HepG2 (cell line): ENCODE measurements at regions not wholly inside any gene's neighbourhood (a gene's known extent, or its start where the extent isn't known, plus 50 kb on each side); places are given as distances from the start of the nearest gene placed in this dataset.

Experiments used
- ATAC-seq: fragments of 200-7000 bp; cut with Tn5 transposase; 3 replicates; pipeline ENCODE4 v1.9.1; 2020; ENCODE audit warnings: mild to moderate bottlenecking, moderate library complexity
- BruUV-seq: library from RNA; stranded (reverse); fragments of 400-500 nt; replicated peaks from 2 replicates; lab custom pipeline; 2021; lab: Mats Ljungman, UMichigan
- CTCF ChIA-PET: fragments of 300-600 bp; formaldehyde crosslinking; extraction: SDS; loops from one replicate; lab custom pipeline; 2021; ENCODE audit warnings: low total read pairs, inconsistent platforms, low intra/inter-chr PET ratio; lab: Yijun Ruan, JAX
- POLR2A ChIA-PET: fragments of 350-600 bp; sonication (Branson Sonifier 250); formaldehyde crosslinking; loops from one replicate; lab custom pipeline; 2020; ENCODE audit warnings: antibody characterized with exemption, inconsistent platforms; lab: Yijun Ruan, JAX
- DNase-seq: peaks from one replicate; pipeline ENCODE4 v3.0.0-alpha.2; 2015; ENCODE audit warnings: low spot score
- FAIRE-seq: peaks from 3 replicates; lab custom pipeline; 2011; peaks lifted over from hg19 to GRCh38; lab: Jason Lieb, UNC
- H2AFZ ChIP-seq: one replicate; pipeline ENCODE4 v1.6.1; 2011; ENCODE audit warnings: low read length, inconsistent platforms
- H3K27ac ChIP-seq: fragments of 300-600 bp; 3 replicates; pipeline ENCODE4 v1.8.0; 2011; ENCODE audit warnings: mixed run types, mild to moderate bottlenecking, mixed read lengths, low read length, inconsistent platforms; ENCODE audit not compliant: insufficient read depth; ENCODE audit errors: extremely low read length
- H3K27me3 ChIP-seq, 2 experiments: fragments of 200-600 bp in 1 of 2; 2 replicates in 1 of 2; 3 replicates in 1 of 2; pipeline versions ENCODE4 v1.6.0 to v1.8.0; 2011; ENCODE audit warnings: low read length in 2 of 2, mild to moderate bottlenecking in 2 of 2, moderate library complexity in 2 of 2, inconsistent platforms in 1 of 2; ENCODE audit not compliant: insufficient read depth in 2 of 2, control insufficient read depth in 1 of 2
- H3K36me3 ChIP-seq, 2 experiments: fragments of 200-600 bp in 1 of 2; replicated peaks in 1 of 2; 2 replicates in 1 of 2; 3 replicates in 1 of 2; pipeline versions ENCODE4 v1.5.1 to v1.8.0; 2011; ENCODE audit warnings: low read length in 2 of 2, inconsistent platforms in 1 of 2; ENCODE audit not compliant: insufficient read depth in 2 of 2, control insufficient read depth in 1 of 2
- H3K4me1 ChIP-seq: 2 replicates; pipeline ENCODE4 v1.5.1; 2012; ENCODE audit warnings: low read length, inconsistent platforms; ENCODE audit not compliant: insufficient read depth
- H3K4me2 ChIP-seq: 2 replicates; pipeline ENCODE4 v1.6.0; 2011; ENCODE audit warnings: low read depth, low read length, inconsistent platforms
- H3K4me3 ChIP-seq, 3 experiments: fragments of 200-600 bp in 1 of 3; sonication (generic), shearing (Covaris generic) in 1 of 3; replicated peaks in 1 of 3; 2 replicates each; pipeline ENCODE4 v1.5.1; 2011 to 2016; ENCODE audit warnings: low read length in 3 of 3, inconsistent platforms in 2 of 3, low read depth in 2 of 3, mild to moderate bottlenecking in 2 of 3, control low read depth in 1 of 3, mixed read lengths in 1 of 3; ENCODE audit not compliant: insufficient read depth in 1 of 3
- H3K79me2 ChIP-seq: one replicate; pipeline ENCODE4 v1.6.1; 2011; ENCODE audit warnings: low read length, inconsistent platforms; ENCODE audit not compliant: insufficient read depth
- H3K9ac ChIP-seq: 2 replicates; pipeline ENCODE4 v1.6.0; 2011; ENCODE audit warnings: mild to moderate bottlenecking, low read depth, low read length, inconsistent platforms; ENCODE audit not compliant: insufficient read depth
- H3K9me3 ChIP-seq: 2 replicates; pipeline ENCODE4 v1.5.1; 2012; ENCODE audit warnings: mild to moderate bottlenecking, low read length
- H4K20me1 ChIP-seq: 2 replicates; pipeline ENCODE4 v1.6.0; 2011; ENCODE audit warnings: inconsistent platforms, mild to moderate bottlenecking, low read length, moderate library complexity; ENCODE audit not compliant: insufficient read depth
- MLLT10 ChIP-seq: sonication (generic); formaldehyde crosslinking; IDR thresholded peaks from 2 replicates; pipeline ENCODE4 v1.4.0; 2020; ENCODE audit warnings: missing genetic modification reagents
- STAG1 ChIP-seq: sonication (generic); formaldehyde crosslinking; IDR thresholded peaks from 2 replicates; pipeline ENCODE4 v1.4.0; 2020; ENCODE audit warnings: missing genetic modification reagents
- ZNF17 ChIP-seq: sonication (generic); formaldehyde crosslinking; IDR thresholded peaks from 2 replicates; pipeline ENCODE4 v1.5.0; 2020; ENCODE audit warnings: mild to moderate bottlenecking, missing genetic modification reagents
- ZNF337 ChIP-seq: sonication (generic); formaldehyde crosslinking; IDR thresholded peaks from 2 replicates; pipeline ENCODE4 v1.5.1; 2020; ENCODE audit warnings: missing genetic modification reagents, low read depth, mild to moderate bottlenecking, borderline replicate concordance
- ZNF547 ChIP-seq: sonication (generic); formaldehyde crosslinking; IDR thresholded peaks from 2 replicates; pipeline ENCODE4 v1.5.1; 2020; ENCODE audit warnings: mild to moderate bottlenecking, missing genetic modification reagents
- ZSCAN30 ChIP-seq: sonication (generic); formaldehyde crosslinking; IDR thresholded peaks from 2 replicates; pipeline ENCODE4 v1.5.0; 2020; ENCODE audit warnings: mild to moderate bottlenecking, missing genetic modification reagents
- ZSCAN9 ChIP-seq: IDR thresholded peaks from 2 replicates; pipeline ENCODE4 v1.6.1; 2016; ENCODE audit warnings: borderline replicate concordance
- ZZZ3 ChIP-seq: sonication (generic); formaldehyde crosslinking; IDR thresholded peaks from 2 replicates; pipeline ENCODE4 v1.4.0; 2020; ENCODE audit warnings: missing genetic modification reagents, mild to moderate bottlenecking, borderline replicate concordance
- WGBS: methylation state at CpG from one replicate; pipeline ENCODE4 v1.1.6; 2017; ENCODE audit warnings: low lambda C conversion rate; 5-methylcytosine and 5-hydroxymethylcytosine counted together
- in situ Hi-C: cut with HindIII; loops from 2 replicates; pipeline ENCODE4 v1.10.0; 2017; ENCODE audit warnings: low pct_unique_long_range_greater_than_20kb; ENCODE audit not compliant: extremely low pct_ligation_motif_present
- intact Hi-C: fragments of 100-400 bp; cut with micrococcal nuclease; formaldehyde crosslinking; loops from one replicate; pipeline ENCODE4 v1.10.0; 2022; ENCODE audit not compliant: unreplicated experiment
- TF ChIP-seq, protein P1 (sequence below): sonication (generic); formaldehyde crosslinking; IDR thresholded peaks from 2 replicates; pipeline ENCODE4 v1.4.0; 2020; ENCODE audit warnings: missing genetic modification reagents
- TF ChIP-seq, protein P2 (sequence below): sonication (generic); formaldehyde crosslinking; IDR thresholded peaks from 2 replicates; pipeline ENCODE4 v1.5.0; 2020; ENCODE audit warnings: missing genetic modification reagents
- TF ChIP-seq, protein P3 (sequence below): fragments of 450-650 bp; IDR thresholded peaks from 2 replicates; pipeline ENCODE4 v1.6.1; 2017; ENCODE audit warnings: mild to moderate bottlenecking

DNA sequence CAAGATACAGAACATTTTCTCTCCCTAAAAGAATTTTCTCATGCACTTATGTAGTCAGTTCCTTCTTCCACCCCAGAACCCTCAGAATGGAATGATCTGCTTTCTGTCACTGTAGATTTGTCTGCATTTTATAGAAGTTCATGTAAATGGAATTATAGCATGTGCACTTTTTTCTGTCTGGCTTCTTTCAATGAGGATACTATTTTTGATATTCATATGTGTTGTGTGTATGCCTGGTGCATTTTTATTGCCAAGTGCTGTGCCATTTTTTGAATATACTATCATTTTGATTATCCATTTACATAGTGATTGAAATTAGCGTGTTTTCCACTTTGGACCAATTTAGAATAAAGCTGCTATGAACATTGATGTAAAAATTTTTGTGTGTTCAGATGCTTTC lies 156.6 kb upstream of the ALCAM start:
- in situ Hi-C loops = loop anchor here (25.0 kb wide), 1 partner anchor 302 kb away; no protein-coding TSS in a partner anchor

More for the DNA sequence above, 156.6 kb upstream of the ALCAM start:
- Histone ChIP-seq H3K36me3 (no peaks in the 10 kb centered on the region), H4K20me1 (no peaks in the 10 kb centered on the region), H3K4me1 (no peaks in the 10 kb centered on the region), H2AFZ (no peak overlapping the region), H3K27me3 (no peaks in the 10 kb centered on the region), H3K9ac (no peak overlapping the region), H3K4me3 (no peak overlapping the region), H3K4me2 (no peak overlapping the region), H3K9me3 (no peaks in the 10 kb centered on the region), H3K27ac (no peak overlapping the region), H3K79me2 (no peaks in the 10 kb centered on the region)
- BruUV-seq = no TSS peak
- no peak for ATAC-seq
- ChIA-PET POLR2A (no interaction called here), CTCF (no interaction called here)
- intact Hi-C loops = no loop called here
- 0% methylated on average over 1 of the region's 1 CpG for WGBS
- no peak for FAIRE-seq
- no peak for DNase-seq
- TF ChIP-seq STAG1 (CRISPR knock-in tag) = no peak
- no peak for TF ChIP-seq ZSCAN30
- TF ChIP-seq ZNF17 = no peak
- no peak for TF ChIP-seq ZSCAN9
- no peak for TF ChIP-seq ZZZ3 (CRISPR knock-in tag)
- no peak for TF ChIP-seq ZNF547 (CRISPR knock-in tag)
- TF ChIP-seq ZNF337 (CRISPR knock-in tag) = no peak
- TF ChIP-seq, protein P1, sequence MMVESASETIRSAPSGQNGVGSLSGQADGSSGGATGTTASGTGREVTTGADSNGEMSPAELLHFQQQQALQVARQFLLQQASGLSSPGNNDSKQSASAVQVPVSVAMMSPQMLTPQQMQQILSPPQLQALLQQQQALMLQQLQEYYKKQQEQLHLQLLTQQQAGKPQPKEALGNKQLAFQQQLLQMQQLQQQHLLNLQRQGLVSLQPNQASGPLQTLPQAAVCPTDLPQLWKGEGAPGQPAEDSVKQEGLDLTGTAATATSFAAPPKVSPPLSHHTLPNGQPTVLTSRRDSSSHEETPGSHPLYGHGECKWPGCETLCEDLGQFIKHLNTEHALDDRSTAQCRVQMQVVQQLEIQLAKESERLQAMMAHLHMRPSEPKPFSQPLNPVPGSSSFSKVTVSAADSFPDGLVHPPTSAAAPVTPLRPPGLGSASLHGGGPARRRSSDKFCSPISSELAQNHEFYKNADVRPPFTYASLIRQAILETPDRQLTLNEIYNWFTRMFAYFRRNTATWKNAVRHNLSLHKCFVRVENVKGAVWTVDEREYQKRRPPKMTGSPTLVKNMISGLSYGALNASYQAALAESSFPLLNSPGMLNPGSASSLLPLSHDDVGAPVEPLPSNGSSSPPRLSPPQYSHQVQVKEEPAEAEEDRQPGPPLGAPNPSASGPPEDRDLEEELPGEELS (CRISPR knock-in tag) = no peak
- TF ChIP-seq, protein P2, sequence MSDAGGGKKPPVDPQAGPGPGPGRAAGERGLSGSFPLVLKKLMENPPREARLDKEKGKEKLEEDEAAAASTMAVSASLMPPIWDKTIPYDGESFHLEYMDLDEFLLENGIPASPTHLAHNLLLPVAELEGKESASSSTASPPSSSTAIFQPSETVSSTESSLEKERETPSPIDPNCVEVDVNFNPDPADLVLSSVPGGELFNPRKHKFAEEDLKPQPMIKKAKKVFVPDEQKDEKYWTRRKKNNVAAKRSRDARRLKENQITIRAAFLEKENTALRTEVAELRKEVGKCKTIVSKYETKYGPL (CRISPR knock-in tag) = no peak
- TF ChIP-seq MLLT10 (CRISPR knock-in tag) = no peak
- TF ChIP-seq, protein P3, sequence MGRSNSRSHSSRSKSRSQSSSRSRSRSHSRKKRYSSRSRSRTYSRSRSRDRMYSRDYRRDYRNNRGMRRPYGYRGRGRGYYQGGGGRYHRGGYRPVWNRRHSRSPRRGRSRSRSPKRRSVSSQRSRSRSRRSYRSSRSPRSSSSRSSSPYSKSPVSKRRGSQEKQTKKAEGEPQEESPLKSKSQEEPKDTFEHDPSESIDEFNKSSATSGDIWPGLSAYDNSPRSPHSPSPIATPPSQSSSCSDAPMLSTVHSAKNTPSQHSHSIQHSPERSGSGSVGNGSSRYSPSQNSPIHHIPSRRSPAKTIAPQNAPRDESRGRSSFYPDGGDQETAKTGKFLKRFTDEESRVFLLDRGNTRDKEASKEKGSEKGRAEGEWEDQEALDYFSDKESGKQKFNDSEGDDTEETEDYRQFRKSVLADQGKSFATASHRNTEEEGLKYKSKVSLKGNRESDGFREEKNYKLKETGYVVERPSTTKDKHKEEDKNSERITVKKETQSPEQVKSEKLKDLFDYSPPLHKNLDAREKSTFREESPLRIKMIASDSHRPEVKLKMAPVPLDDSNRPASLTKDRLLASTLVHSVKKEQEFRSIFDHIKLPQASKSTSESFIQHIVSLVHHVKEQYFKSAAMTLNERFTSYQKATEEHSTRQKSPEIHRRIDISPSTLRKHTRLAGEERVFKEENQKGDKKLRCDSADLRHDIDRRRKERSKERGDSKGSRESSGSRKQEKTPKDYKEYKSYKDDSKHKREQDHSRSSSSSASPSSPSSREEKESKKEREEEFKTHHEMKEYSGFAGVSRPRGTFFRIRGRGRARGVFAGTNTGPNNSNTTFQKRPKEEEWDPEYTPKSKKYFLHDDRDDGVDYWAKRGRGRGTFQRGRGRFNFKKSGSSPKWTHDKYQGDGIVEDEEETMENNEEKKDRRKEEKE = no peak
- TF ChIP-seq, all 625 proteins: peak for 0
